CD14-positive monocyte (primary cell): ENCODE measurements at regions not wholly inside any gene's neighbourhood (a gene's known extent, or its start where the extent isn't known, plus 50 kb on each side); places are given as distances from the start of the nearest gene placed in this dataset.

Experiments used
- DNase-seq, 3 donors: peaks; one replicate each; pipeline ENCODE4 v3.0.0-alpha.2; 2011 to 2022
- H2AFZ ChIP-seq: 2 replicates; pipeline ENCODE4 v1.6.0; 2012; ENCODE audit warnings: mild to moderate bottlenecking, low read depth, low read length, inconsistent platforms; ENCODE audit not compliant: insufficient read depth, poor library complexity, severe bottlenecking
- H3K27ac ChIP-seq, 2 donors: 1 replicate in 1 of 2; 2 replicates in 1 of 2; pipeline ENCODE4 v1.5.1; 2012 to 2013; ENCODE audit warnings: low read length in 2 of 2, control low read depth in 1 of 2, inconsistent platforms in 1 of 2, low read depth in 1 of 2, mild to moderate bottlenecking in 1 of 2
- H3K27me3 ChIP-seq, 2 donors: one replicate each; pipeline versions ENCODE4 v1.6.0 to v1.6.1; 2011 to 2013; ENCODE audit warnings: low read length in 2 of 2; ENCODE audit not compliant: control insufficient read depth in 2 of 2, insufficient read depth in 2 of 2
- H3K36me3 ChIP-seq, 2 donors: replicated peaks in 1 of 2; 1 replicate in 1 of 2; 2 replicates in 1 of 2; pipeline versions ENCODE4 v1.5.1 to v1.6.1; 2012 to 2013; ENCODE audit warnings: low read length in 2 of 2, control low read depth in 1 of 2, inconsistent platforms in 1 of 2, mild to moderate bottlenecking in 1 of 2; ENCODE audit not compliant: insufficient read depth in 2 of 2, control insufficient read depth in 1 of 2
- H3K4me1 ChIP-seq, 2 donors: 1 replicate in 1 of 2; 2 replicates in 1 of 2; pipeline versions ENCODE4 v1.5.1 to v1.6.1; 2012 to 2013; ENCODE audit warnings: low read length in 2 of 2, control low read depth in 1 of 2, inconsistent platforms in 1 of 2, mild to moderate bottlenecking in 1 of 2, moderate library complexity in 1 of 2; ENCODE audit not compliant: insufficient read depth in 2 of 2, control insufficient read depth in 1 of 2
- H3K4me2 ChIP-seq: replicated peaks from 2 replicates; pipeline ENCODE3; 2012; ENCODE audit warnings: low read length, moderate library complexity, mild to moderate bottlenecking; ENCODE audit not compliant: poor library complexity, severe bottlenecking; ENCODE audit errors: extremely low read depth
- H3K4me3 ChIP-seq, 3 experiments: fragments of 200-600 bp in 1 of 3; sonication (generic) in 1 of 3; replicated peaks in 1 of 3; 1 replicate in 2 of 3; 2 replicates in 1 of 3; pipeline ENCODE4 v1.5.1; 2011 to 2013; ENCODE audit warnings: low read length in 3 of 3, mild to moderate bottlenecking in 3 of 3, control low read depth in 2 of 3, low read depth in 2 of 3, inconsistent platforms in 1 of 3, moderate library complexity in 1 of 3
- H3K79me2 ChIP-seq: 2 replicates; pipeline ENCODE4 v1.6.0; 2012; ENCODE audit warnings: mild to moderate bottlenecking, control low read depth, inconsistent platforms, low read length, moderate library complexity; ENCODE audit not compliant: insufficient read depth
- H3K9ac ChIP-seq: 2 replicates; pipeline ENCODE4 v1.6.0; 2017; ENCODE audit warnings: low read length, mild to moderate bottlenecking; ENCODE audit not compliant: insufficient read depth, poor library complexity, severe bottlenecking
- H3K9me3 ChIP-seq, 2 donors: replicated peaks in 1 of 2; 1 replicate in 1 of 2; 2 replicates in 1 of 2; pipeline versions ENCODE4 v1.5.1 to v1.6.1; 2012 to 2013; ENCODE audit warnings: low read length in 2 of 2, control low read depth in 1 of 2; ENCODE audit not compliant: control insufficient read depth in 1 of 2, insufficient read depth in 1 of 2
- H4K20me1 ChIP-seq: 2 replicates; pipeline ENCODE4 v1.6.0; 2012; ENCODE audit warnings: mild to moderate bottlenecking, low read length, control low read depth, moderate library complexity; ENCODE audit not compliant: insufficient read depth
- H3K27ac Mint-ChIP-seq, 7 donors: one replicate each; pipeline ENCODE4 v1.8.0; 2020; ENCODE audit warnings: mild to moderate bottlenecking in 7 of 7, mixed read lengths in 7 of 7, moderate library complexity in 6 of 7, inconsistent platforms in 2 of 7
- H3K27me3 Mint-ChIP-seq, 3 donors: one replicate each; pipeline ENCODE4 v1.8.0; 2021 to 2022; ENCODE audit warnings: low read depth in 3 of 3, mild to moderate bottlenecking in 3 of 3, mixed read lengths in 3 of 3, moderate library complexity in 3 of 3, inconsistent platforms in 1 of 3
- H3K36me3 Mint-ChIP-seq, 2 donors: one replicate each; pipeline ENCODE4 v1.8.0; 2020; ENCODE audit warnings: mixed read lengths in 2 of 2, inconsistent platforms in 1 of 2, mild to moderate bottlenecking in 1 of 2
- H3K4me1 Mint-ChIP-seq: one replicate; pipeline ENCODE4 v1.8.0; 2020; ENCODE audit warnings: mild to moderate bottlenecking, mixed read lengths
- H3K4me3 Mint-ChIP-seq, 2 donors: one replicate each; pipeline ENCODE4 v1.8.0; 2020; ENCODE audit warnings: mild to moderate bottlenecking in 2 of 2, mixed read lengths in 2 of 2, moderate library complexity in 1 of 2
- H3K9me3 Mint-ChIP-seq, 7 donors: one replicate each; pipeline ENCODE4 v1.8.0; 2020 to 2022; ENCODE audit warnings: mixed read lengths in 7 of 7, mild to moderate bottlenecking in 6 of 7, moderate library complexity in 6 of 7, inconsistent platforms in 2 of 7
- WGBS: methylation state at CpG from one replicate; pipeline ENCODE4 v1.1.5; 2013; ENCODE audit warnings: missing lambda C conversion rate; ENCODE audit not compliant: insufficient coverage; 5-methylcytosine and 5-hydroxymethylcytosine counted together
- intact Hi-C, 2 donors: fragments of 100-400 bp; cut with micrococcal nuclease; formaldehyde crosslinking; loops; one replicate each; pipeline versions ENCODE4 v1.15.0 to v1.15.1; 2023
- TF ChIP-seq, protein P1 (sequence below): fragments of 200-600 bp; IDR thresholded peaks from one replicate; pipeline ENCODE4 v1.8.0; 2022; ENCODE audit warnings: antibody characterized with exemption, mild to moderate bottlenecking

DNA sequence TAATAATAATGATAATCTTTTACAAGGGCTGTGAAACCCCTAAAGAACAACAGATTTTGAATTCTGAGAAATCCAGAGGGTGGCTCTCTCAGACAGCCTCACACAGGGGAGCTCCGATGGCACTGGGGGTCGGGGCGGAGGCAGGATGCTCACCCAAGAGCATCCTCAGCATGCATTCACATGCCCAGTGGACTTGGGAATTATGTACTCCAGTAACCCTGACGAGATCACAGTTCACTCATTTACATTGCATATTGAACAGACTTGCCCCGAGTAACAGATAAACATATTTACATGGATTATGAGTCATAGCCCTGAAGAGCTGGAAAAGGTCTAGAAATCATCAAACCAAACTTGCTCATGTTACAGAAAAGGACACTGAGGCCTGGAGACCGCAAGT, 482.7 kb upstream of the JARID2 start:
- peaks cover 0 to 2% of the 10 kb centered on the region in 2 donors for H3K36me3 Mint-ChIP-seq
- DNase-seq: peak in 1 of 3 donors; percentile 17
- peak overlapping the region in 1 of 7 donors; percentile 65 for H3K27ac Mint-ChIP-seq
- TF ChIP-seq, protein P1, sequence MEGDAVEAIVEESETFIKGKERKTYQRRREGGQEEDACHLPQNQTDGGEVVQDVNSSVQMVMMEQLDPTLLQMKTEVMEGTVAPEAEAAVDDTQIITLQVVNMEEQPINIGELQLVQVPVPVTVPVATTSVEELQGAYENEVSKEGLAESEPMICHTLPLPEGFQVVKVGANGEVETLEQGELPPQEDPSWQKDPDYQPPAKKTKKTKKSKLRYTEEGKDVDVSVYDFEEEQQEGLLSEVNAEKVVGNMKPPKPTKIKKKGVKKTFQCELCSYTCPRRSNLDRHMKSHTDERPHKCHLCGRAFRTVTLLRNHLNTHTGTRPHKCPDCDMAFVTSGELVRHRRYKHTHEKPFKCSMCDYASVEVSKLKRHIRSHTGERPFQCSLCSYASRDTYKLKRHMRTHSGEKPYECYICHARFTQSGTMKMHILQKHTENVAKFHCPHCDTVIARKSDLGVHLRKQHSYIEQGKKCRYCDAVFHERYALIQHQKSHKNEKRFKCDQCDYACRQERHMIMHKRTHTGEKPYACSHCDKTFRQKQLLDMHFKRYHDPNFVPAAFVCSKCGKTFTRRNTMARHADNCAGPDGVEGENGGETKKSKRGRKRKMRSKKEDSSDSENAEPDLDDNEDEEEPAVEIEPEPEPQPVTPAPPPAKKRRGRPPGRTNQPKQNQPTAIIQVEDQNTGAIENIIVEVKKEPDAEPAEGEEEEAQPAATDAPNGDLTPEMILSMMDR: no peak
- H3K27me3 Mint-ChIP-seq: peaks cover 0 to 5% (median 0%) of the 10 kb centered on the region in 3 donors
- WGBS: 66% methylated on average over 4 of the region's 6 CpGs
- no peak overlapping the region for H3K9ac ChIP-seq
- H3K4me3 Mint-ChIP-seq: no peak overlapping the region
- no peaks in the 10 kb centered on the region for H3K79me2 ChIP-seq
- H3K9me3 Mint-ChIP-seq: no peaks in the 10 kb centered on the region
- H3K27me3 ChIP-seq: no peaks in the 10 kb centered on the region
- no peaks in the 10 kb centered on the region for H4K20me1 ChIP-seq
- peaks cover 49 to 55% of the 10 kb centered on the region in 2 donors for H3K4me1 ChIP-seq
- no peak overlapping the region for H2AFZ ChIP-seq
- no peaks in the 10 kb centered on the region for H3K36me3 ChIP-seq
- peaks cover 58% of the 10 kb centered on the region for H3K4me1 Mint-ChIP-seq
- H3K27ac ChIP-seq: no peak overlapping the region
- H3K4me2 ChIP-seq: no peak overlapping the region
- intact Hi-C loops: no loop called here
- no peaks in the 10 kb centered on the region for H3K9me3 ChIP-seq
- H3K4me3 ChIP-seq: no peak overlapping the region

DNA sequence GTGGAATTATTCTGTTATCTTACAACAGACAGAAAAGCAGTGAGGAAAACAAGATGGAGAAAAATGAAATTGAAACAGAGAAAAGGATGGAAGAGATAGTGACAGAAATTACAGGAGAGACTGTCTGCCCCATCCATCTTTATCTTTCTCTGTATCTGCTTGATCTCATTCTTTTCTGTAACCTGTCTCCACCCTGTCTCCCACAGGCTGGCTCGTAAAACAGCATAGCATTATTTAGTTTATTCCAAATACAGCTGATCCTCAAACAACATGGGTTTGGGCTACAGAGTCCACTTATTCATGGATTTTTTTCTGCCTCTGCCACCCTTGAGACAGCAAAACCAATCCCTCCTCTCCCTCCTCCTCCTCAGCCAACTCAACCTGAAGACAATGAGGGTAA, 482.3 kb upstream of the JARID2 start:
- Histone ChIP-seq H2AFZ (no peak overlapping the region), H3K79me2 (no peaks in the 10 kb centered on the region), H3K36me3 (no peaks in the 10 kb centered on the region), H3K9me3 (no peaks in the 10 kb centered on the region), H3K4me1 (peaks cover 44 to 55% of the 10 kb centered on the region in 2 donors), H3K4me3 (no peak overlapping the region), H3K4me2 (no peak overlapping the region), H3K27me3 (no peaks in the 10 kb centered on the region), H3K9ac (no peak overlapping the region), H4K20me1 (no peaks in the 10 kb centered on the region), H3K27ac (no peak overlapping the region)
- intact Hi-C loops: no loop called here
- Mint-ChIP-seq H3K9me3 (no peaks in the 10 kb centered on the region), H3K36me3 (peaks cover 0 to 2% of the 10 kb centered on the region in 2 donors), H3K27ac (peak overlapping the region in 1 of 7 donors; percentile 25), H3K4me3 (no peak overlapping the region), H3K4me1 (peaks cover 58% of the 10 kb centered on the region), H3K27me3 (peaks cover 0 to 5% (median 0%) of the 10 kb centered on the region in 3 donors)
- WGBS: 100% methylated on average over 1 of the region's 1 CpG
- no peak for DNase-seq
- TF ChIP-seq, protein P1: no peak
